ENCODE measurements at regions not wholly inside any gene's neighbourhood (a gene's known extent, or its start where the extent isn't known, plus 50 kb on each side); places are given as distances from the start of the nearest gene placed in this dataset.

DNA sequence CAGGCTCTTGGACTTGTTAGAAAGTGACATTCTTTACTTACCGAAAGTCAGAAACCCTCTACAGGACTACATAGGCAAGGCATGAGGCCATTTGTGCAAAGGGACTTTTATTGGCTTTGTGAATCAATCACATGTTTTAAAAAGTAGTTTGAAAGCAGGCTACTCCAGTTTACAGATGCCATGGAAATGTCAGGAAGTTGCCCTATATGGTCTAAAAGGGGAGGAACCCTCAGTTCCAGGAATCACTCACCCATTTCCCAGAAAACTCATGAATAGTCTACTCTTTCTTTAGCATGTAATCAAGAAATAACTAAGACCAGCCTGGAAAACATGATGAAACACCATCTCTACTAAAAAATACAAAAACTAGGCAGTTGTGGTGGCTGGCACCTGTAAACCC, 51.0 kb upstream of the MKRN3 start:
- no peak for FAIRE-seq
- Histone ChIP-seq H3K27me3 (ENCODE audit: control insufficient read depth, insufficient read depth, low read length) (no peaks in the 10 kb centered on the region), H3K36me3 (ENCODE audit: control insufficient read depth, insufficient read depth, low read length) (no peaks in the 10 kb centered on the region), H3K4me3 (ENCODE audit: low read depth, low read length) (no peak overlapping the region)
- no peak for DNase-seq (ENCODE audit: low read depth)
- no peak for TF ChIP-seq CTCF (IDR thresholded peaks at IDR 0.05; ENCODE audit: insufficient read depth, low read length, severe bottlenecking)

GRCh38 chr15:23506762-23507161, 58.7 kb upstream of the MKRN3 start:
- H3K4me3 ChIP-seq (ENCODE audit: low read depth, low read length): no peak overlapping the region
- FAIRE-seq (no peak), DNase-seq (ENCODE audit: low read depth) (no peak)
- TF ChIP-seq CTCF (IDR thresholded peaks at IDR 0.05; ENCODE audit: insufficient read depth, low read length, severe bottlenecking): no peak
- H3K36me3 ChIP-seq (ENCODE audit: control insufficient read depth, insufficient read depth, low read length): no peaks in the 10 kb centered on the region
- no peaks in the 10 kb centered on the region for H3K27me3 ChIP-seq (ENCODE audit: control insufficient read depth, insufficient read depth, low read length)

GRCh38 chr15:23503980-23504379, 56.9 kb upstream of the GOLGA6L2 start:
- DNase-seq (ENCODE audit: low read depth): no peak
- H3K36me3 ChIP-seq (ENCODE audit: control insufficient read depth, insufficient read depth, low read length): no peaks in the 10 kb centered on the region
- H3K4me3 ChIP-seq (ENCODE audit: low read depth, low read length): no peak overlapping the region
- H3K27me3 ChIP-seq (ENCODE audit: control insufficient read depth, insufficient read depth, low read length): no peaks in the 10 kb centered on the region
- TF ChIP-seq CTCF (IDR thresholded peaks at IDR 0.05; ENCODE audit: insufficient read depth, low read length, severe bottlenecking): no peak
- FAIRE-seq: no peak

DNA sequence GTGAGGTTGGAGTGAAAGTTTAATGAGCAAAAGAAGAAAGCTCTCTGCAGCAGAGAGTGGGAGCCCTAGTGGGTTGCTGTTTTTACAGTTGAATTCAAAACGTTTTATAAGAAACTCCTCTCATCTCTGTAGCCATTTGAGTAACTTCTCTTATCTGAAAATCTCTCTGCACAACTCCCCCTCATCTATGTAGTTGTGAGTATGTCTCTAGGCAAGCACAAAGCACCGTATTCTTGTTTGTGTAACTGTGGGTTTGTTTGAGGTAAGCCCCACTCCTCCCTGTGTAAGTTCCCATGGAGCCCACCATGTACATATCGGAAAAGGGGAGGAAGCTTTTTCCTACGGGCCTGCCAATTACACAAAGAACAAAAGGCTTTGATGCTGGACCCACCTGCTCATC, 56.5 kb upstream of the GOLGA6L2 start:
- no peak overlapping the region for H3K4me3 ChIP-seq (ENCODE audit: low read depth, low read length)
- no peak for DNase-seq (ENCODE audit: low read depth)
- no peaks in the 10 kb centered on the region for H3K36me3 ChIP-seq (ENCODE audit: control insufficient read depth, insufficient read depth, low read length)
- no peak for TF ChIP-seq CTCF (IDR thresholded peaks at IDR 0.05; ENCODE audit: insufficient read depth, low read length, severe bottlenecking)
- FAIRE-seq: no peak
- no peaks in the 10 kb centered on the region for H3K27me3 ChIP-seq (ENCODE audit: control insufficient read depth, insufficient read depth, low read length)

DNA sequence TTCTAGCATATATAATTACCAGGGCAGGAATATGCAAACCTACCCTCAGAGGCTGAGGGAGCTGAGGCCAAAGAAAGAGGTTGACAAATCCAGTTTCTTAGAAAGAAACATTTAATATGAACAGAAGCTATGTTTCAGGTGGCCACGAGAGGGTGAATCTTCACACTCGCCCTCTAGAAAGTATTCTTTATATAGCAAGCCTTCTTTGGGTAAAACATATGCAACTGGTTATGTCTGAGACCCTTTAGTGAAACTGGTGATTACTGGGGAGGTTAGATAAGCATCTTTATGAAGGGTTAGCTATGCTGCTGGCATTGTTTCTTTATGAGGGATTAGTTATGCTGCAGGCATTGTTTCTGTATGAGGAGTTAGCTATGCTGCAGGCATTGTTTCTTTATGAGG, 50.7 kb upstream of the GOLGA6L2 start:
- no peak for DNase-seq (ENCODE audit: low read depth)
- peak; percentile 31 for TF ChIP-seq CTCF (IDR thresholded peaks at IDR 0.05; ENCODE audit: insufficient read depth, low read length, severe bottlenecking)
- H3K36me3 ChIP-seq (ENCODE audit: control insufficient read depth, insufficient read depth, low read length): no peaks in the 10 kb centered on the region
- no peak overlapping the region for H3K4me3 ChIP-seq (ENCODE audit: low read depth, low read length)
- FAIRE-seq: no peak
- H3K27me3 ChIP-seq (ENCODE audit: control insufficient read depth, insufficient read depth, low read length): no peaks in the 10 kb centered on the region

All from bronchial epithelial cell (primary cell).